Esophagus squamous epithelium (tissue), 4 donors: ENCODE measurements at regions not wholly inside any gene's neighbourhood (a gene's known extent, or its start where the extent isn't known, plus 50 kb on each side); places are given as distances from the start of the nearest gene placed in this dataset.

Source experiments
- CTCF ChIP-seq, 6 experiments: fragments of 450-650 bp in 4 of 6; fragments of 200-600 bp in 2 of 6; sonication (generic) in 2 of 6; IDR thresholded peaks; one replicate each; pipeline ENCODE4 v1.5.1; 2016 to 2019; ENCODE audit warnings: antibody characterized with exemption in 6 of 6, mild to moderate bottlenecking in 4 of 6, moderate library complexity in 4 of 6
- POLR2A ChIP-seq, 4 donors: fragments of 450-650 bp; IDR thresholded peaks; one replicate each; pipeline ENCODE4 v1.6.1; 2017; ENCODE audit warnings: antibody characterized with exemption in 4 of 4, mild to moderate bottlenecking in 4 of 4, moderate library complexity in 3 of 4

GRCh38 chr12:100077367-100077766 is 65.3 kb downstream of the BLTP3B start:
- TF ChIP-seq CTCF (IDR thresholded peaks at IDR 0.05) (no peak), POLR2A (IDR thresholded peaks at IDR 0.05) (no peak)
